Tongue (tissue), 1 donor: ENCODE measurements at regions not wholly inside any gene's neighbourhood (a gene's known extent, or its start where the extent isn't known, plus 50 kb on each side); places are given as distances from the start of the nearest gene placed in this dataset.
A peak's percentile ranks its signal among the peaks of the same experiment; 100 is the strongest.

Experiments
- DNase-seq: peaks from one replicate; pipeline ENCODE4 v3.0.0-alpha.2; 2015

GRCh38 chr5:173719731-173720082 is 103.3 kb upstream of the BOD1 start:
- peak; percentile 19 for DNase-seq

- DNase-seq: no peak
These were observed 104.0 kb upstream of the BOD1 start for GRCh38 chr5:173720286-173720952.

GRCh38 chr5:173720953-173721600 is 104.6 kb upstream of the BOD1 start:
- no peak for DNase-seq

GRCh38 chr5:173721601-173722232 is 105.3 kb upstream of the BOD1 start:
- no peak for DNase-seq

- DNase-seq: no peak
These were observed 110.6 kb upstream of the BOD1 start for GRCh38 chr5:173726846-173727557.

- DNase-seq: no peak
These were observed 111.7 kb upstream of the BOD1 start for GRCh38 chr5:173727839-173728778.

GRCh38 chr5:173729079-173729765 is 112.8 kb upstream of the BOD1 start:
- DNase-seq: no peak

- DNase-seq: no peak
These were observed 114.3 kb upstream of the BOD1 start for GRCh38 chr5:173730632-173731298.

GRCh38 chr5:173733021-173733420 is 116.6 kb upstream of the BOD1 start:
- DNase-seq: no peak

GRCh38 chr5:173733425-173733824 is 117.0 kb upstream of the BOD1 start:
- no peak for DNase-seq

- peak; percentile 74 for DNase-seq
These were observed 117.5 kb upstream of the BOD1 start for GRCh38 chr5:173733831-173734501.

GRCh38 chr5:173734716-173735115 is 118.3 kb upstream of the BOD1 start:
- no peak for DNase-seq

- peak; percentile 27 for DNase-seq
These were observed 118.7 kb upstream of the BOD1 start for GRCh38 chr5:173735184-173735583.

GRCh38 chr5:173735691-173736090 is 119.2 kb upstream of the BOD1 start:
- no peak for DNase-seq

GRCh38 chr5:173736374-173736773 is 119.9 kb upstream of the BOD1 start:
- no peak for DNase-seq

GRCh38 chr5:173736923-173737412 is 120.5 kb upstream of the BOD1 start:
- peak; percentile 53 for DNase-seq

- no peak for DNase-seq
These were observed 123.3 kb upstream of the BOD1 start for GRCh38 chr5:173739741-173740140.

GRCh38 chr5:173740400-173740799 is 124.0 kb upstream of the BOD1 start:
- DNase-seq: no peak

- DNase-seq: no peak
These were observed 124.6 kb upstream of the BOD1 start for GRCh38 chr5:173741087-173741486.
